Stomach (tissue), 4 donors: ENCODE measurements at regions not wholly inside any gene's neighbourhood (a gene's known extent, or its start where the extent isn't known, plus 50 kb on each side); places are given as distances from the start of the nearest gene placed in this dataset.

Experiments
- CTCF ChIP-seq, 7 experiments: fragments of 450-650 bp in 4 of 7; fragments of 200-600 bp in 3 of 7; sonication (generic) in 3 of 7; IDR thresholded peaks; one replicate each; pipeline ENCODE4 v1.5.1; 2016 to 2019; ENCODE audit warnings: antibody characterized with exemption in 7 of 7, control low read depth in 2 of 7, mild to moderate bottlenecking in 1 of 7
- EP300 ChIP-seq: sonication (generic); formaldehyde crosslinking; IDR thresholded peaks from one replicate; pipeline ENCODE4 v1.6.1; 2017; ENCODE audit warnings: antibody characterized with exemption
- POLR2A ChIP-seq, 4 donors: fragments of 450-650 bp; IDR thresholded peaks; one replicate each; pipeline ENCODE4 v1.6.1; 2016; ENCODE audit warnings: antibody characterized with exemption in 4 of 4, control low read depth in 2 of 4, mild to moderate bottlenecking in 1 of 4, moderate library complexity in 1 of 4

- TF ChIP-seq CTCF (IDR thresholded peaks at IDR 0.05) = no peak
- no peak for TF ChIP-seq POLR2A (IDR thresholded peaks at IDR 0.05)
- no peak for TF ChIP-seq EP300
Measured at GRCh38 chr12:124435806-124436345, 131.5 kb downstream of the NCOR2 start.
